H4 (cell line): ENCODE measurements at regions not wholly inside any gene's neighbourhood (a gene's known extent, or its start where the extent isn't known, plus 50 kb on each side); places are given as distances from the start of the nearest gene placed in this dataset.
"Not testable (repeated sequence)": the region's sequence is repeated elsewhere in the genome, so short reads cannot be mapped to it uniquely, and the experiment has no call there.

Experiments
- DNase-seq: peaks from one replicate; pipeline ENCODE4 v3.0.0-alpha.2; 2015; ENCODE audit warnings: low spot score

GRCh38 chr14:55805250-55805649 lies 225.2 kb downstream of the KTN1 start:
- DNase-seq = no peak

DNA sequence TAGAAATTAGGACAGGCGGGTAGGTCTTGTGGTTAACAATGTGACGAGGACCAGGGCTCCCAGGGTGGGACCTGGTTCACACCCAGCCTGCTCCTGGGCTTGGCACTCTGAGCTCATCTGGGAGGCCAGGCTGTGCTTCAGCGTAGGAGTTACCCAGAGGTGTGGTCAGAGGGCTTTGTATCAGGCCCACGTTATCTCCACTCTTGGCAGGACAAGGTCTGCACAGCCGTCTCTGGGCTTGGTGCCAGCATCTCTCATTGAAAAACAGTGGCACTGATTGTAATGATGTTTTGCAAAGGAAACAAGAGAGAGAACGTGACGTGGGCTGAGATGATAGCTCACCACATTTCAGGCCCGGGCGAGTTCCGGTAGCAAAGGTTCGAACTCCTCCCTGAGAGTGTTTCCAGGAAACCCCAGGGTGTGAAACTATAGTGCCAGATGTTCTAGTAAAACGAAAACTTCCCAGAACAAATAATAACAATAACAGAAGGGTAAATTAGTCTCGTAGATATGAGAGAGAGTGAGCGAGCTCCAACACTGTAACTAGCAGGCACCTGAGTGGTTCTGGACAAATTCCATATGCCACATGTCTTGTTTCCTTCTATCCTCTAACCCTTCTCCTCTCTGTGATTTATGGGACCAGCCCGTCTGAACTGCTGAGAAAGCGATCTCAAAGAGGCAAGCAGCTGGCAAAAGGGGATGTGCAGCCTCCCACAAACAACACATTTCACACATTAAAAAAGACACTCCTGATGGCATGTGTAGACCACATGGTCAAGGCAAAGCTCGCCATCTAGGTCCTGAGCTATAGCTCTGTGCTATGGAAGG lies 227.3 kb downstream of the KTN1 start:
- DNase-seq = peak; percentile 85

DNA sequence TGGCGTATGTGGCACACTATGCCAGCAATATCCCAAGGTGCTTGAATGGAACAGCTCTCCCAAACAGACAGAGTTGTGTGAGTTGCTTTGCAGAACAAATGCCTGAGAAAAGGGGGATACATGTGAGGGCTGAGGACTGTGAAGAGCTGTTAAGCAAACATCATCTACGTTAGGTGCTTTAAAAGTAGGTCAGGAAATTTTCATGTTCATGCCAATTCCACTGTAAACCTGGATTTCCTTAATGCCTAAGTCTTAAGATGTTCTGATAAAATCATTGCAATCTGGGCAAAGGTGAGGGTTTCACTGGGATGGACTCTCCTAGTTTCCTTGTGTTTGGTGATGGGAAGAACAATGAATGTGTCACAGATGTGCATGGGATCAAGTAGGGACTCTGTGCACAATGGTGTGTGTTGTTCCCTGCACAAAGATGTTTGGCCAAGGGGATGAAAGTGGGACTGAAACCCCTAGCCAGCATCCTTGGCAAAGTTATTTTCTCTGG lies 227.9 kb downstream of the KTN1 start:
- DNase-seq = no peak

DNA sequence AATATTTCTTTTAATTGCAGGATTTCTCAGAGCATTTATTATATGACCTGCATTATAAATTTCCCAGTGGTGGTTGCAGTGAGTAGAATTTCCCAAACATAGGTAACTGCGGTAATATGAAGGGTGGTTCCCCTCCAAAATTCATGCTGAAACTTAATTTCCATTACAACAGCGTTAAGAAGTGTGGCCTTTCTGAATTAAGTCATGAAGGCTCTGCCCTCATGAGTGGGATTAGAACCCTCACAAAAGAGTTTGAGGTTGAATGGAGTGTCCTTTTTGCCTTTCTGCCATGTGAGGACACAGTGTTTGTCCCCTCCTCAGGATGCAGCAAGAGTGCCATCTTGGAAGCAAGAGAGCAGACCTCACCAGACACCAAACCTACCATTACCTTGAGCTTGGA lies 233.6 kb downstream of the KTN1 start:
- no peak for DNase-seq

GRCh38 chr14:55814064-55814463 lies 234.1 kb downstream of the KTN1 start:
- DNase-seq = no peak

GRCh38 chr14:55814873-55815272 lies 234.9 kb downstream of the KTN1 start:
- no peak for DNase-seq

DNA sequence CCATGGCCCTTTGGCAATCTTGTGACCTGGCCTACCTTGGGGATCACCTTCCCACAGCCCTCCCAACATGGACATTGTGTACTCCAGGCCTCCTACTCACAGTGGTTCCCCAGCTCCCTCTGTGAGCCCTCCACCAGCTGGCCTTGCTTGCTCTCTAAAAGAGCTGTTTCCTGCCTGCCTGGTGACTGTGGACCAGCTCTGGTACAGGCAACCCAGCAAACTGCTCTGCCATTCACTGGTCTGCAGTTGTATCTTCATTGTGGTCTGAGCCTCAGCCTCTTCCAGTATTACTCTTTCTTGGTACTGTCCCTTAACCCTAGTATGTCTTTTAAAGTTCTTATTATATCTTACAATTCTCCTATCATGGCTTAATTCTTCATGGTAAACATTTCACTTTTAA lies 236.2 kb downstream of the KTN1 start:
- DNase-seq = no peak

DNA sequence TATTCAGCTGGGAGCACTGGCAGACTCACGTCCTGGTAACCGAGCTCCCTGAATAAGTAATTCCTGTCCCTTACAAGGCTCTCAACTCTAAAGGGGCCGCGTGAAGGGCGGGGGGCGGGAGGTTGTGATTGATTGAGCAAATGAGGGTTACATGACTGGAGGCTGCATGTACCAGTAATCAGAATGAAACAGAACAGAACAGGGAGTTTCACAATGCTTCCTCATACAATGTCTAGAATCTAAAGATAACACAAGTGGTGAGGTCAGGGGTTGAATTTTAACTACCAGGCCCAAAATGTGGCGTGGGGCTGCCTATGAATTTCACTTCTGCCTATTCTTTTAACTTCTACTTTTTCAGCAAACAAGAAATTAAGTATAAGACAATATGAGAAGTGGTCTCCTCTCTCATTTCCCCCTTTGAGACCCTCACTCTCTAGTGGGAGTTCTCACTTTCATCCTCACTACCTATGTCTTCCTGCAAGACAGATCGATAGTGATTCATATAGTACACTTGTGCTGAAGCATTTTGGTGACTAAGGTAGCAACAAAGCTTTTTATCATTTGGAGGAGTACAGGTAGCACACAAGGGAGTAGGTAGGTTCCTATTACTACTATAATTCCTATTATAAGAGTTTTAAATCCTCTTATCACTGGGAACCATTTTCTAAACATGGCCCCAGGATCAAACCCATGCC lies 239.8 kb downstream of the KTN1 start:
- no peak for DNase-seq

DNA sequence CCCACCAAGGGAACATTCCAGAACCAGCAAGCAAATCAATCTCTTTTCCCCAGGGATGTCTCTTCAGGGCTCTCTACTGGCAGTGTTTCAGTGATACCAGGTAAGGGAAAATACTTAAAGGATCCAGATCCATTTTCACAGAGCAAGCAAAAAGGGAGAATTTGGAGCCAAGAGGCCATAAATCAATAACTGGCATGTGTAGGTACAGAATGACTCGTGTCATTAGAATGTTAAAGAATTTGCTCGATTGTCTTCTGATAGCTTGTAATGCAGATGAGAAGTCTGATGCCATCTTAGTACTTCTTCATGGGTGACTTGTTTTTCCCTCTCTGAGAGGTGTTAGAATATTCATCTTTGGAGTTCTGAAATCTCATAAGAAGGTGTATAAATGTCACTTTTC lies 242.9 kb downstream of the KTN1 start:
- no peak for DNase-seq

- no peak for DNase-seq
Measured at GRCh38 chr14:55832122-55832911, 252.3 kb downstream of the KTN1 start.

DNA sequence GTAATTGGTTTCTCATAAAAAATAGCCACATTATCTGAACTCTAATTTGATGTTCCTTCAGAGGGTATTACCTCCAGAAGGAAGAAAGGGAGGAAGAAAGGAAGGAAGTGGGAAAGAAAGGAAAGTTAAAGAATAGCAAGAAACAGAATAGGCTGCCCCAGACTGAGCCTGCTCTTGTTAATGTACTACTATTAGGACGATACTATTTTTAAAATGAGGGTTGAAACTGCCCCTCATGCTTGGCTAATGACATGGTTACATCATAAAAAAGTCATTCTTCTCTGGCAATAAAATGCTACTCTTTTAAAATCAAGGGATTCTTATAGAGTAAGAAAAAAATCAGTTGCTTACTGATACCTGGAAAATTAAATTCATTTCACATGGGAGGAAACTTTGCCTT lies 253.0 kb downstream of the KTN1 start:
- no peak for DNase-seq

GRCh38 chr14:55834390-55834789 lies 254.4 kb downstream of the KTN1 start:
- DNase-seq = no peak

GRCh38 chr14:55835985-55836384 lies 256.0 kb downstream of the KTN1 start:
- no peak for DNase-seq

DNA sequence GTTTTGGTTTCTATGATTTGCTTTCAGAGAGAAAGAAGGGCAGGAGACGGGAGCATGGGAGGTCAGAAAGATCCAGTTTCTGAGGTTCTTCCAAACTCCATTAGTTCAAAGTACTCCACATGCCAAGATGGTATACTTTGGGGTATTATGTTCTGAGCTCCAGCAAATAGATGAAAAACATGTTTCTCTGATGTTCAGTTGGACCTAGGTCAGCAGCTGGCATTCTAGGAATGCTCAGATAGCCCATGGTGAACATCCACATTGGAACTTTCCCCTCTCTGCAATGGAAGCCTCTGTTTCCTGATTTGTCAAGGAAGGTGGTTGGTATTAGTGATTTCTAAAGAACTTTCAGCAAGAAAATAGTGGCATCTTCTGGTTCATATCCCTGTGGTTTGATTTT lies 257.5 kb downstream of the KTN1 start:
- DNase-seq = no peak

- no peak for DNase-seq
Measured at GRCh38 chr14:55838529-55839052, 258.6 kb downstream of the KTN1 start.

DNA sequence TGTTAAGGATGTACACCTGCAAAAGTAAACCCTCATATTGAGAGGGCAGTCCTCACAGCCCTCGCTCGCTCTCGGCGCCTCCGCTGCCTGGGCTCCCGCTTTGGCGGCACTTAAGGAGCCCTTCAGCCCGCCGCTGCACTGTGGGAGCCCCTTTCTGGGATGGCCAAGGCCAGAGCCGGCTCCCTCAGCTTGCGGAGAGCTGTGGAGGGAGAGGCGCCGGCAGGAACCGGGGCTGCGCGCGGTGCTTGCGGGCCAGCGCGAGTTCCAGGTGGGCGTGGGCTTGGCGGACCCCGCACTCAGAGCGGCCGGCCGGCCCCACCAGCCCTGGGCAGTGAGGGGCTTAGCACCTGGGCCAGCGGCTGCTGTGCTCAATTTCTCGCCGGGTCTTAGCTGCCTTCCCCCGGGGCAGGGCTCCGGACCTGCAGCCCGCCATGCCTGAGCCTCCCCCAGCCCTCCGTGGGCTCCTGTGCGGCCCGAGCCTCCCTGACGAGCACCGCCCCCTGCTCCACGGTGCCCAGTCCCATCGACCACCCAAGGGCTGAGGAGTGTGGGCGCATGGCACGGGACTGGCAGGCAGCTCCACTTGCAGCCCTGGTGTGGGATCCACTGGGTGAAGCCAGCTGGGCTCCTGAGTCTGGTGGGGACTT lies 259.4 kb downstream of the KTN1 start:
- DNase-seq = not testable (repeated sequence)

DNA sequence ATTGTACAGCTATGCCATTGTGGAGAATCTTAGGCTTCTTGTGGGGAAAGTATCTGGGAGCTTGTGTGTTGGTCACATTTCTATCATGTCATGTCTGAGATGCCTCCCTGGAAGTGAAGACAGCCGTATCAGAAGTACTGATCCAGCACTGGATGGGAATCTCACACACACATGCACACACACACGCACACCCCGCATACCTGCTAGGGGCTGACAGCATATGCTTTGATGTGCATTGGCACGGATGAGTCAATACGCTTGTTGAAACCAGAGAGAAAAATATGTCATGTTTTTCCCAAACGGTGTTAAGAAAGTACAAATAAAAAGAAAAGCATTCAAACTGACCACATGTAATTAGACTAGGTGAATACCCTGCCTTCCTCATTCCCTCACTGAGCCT lies 260.8 kb downstream of the KTN1 start:
- no peak for DNase-seq

- no peak for DNase-seq
Measured at GRCh38 chr14:55841625-55842024, 261.6 kb downstream of the KTN1 start.

GRCh38 chr14:55843718-55844403 lies 263.9 kb downstream of the KTN1 start:
- no peak for DNase-seq

- no peak for DNase-seq
Measured at GRCh38 chr14:55845963-55846825, 266.2 kb downstream of the KTN1 start.
